ENCODE measurements at regions not wholly inside any gene's neighbourhood (a gene's known extent, or its start where the extent isn't known, plus 50 kb on each side); places are given as distances from the start of the nearest gene placed in this dataset.
A peak's percentile ranks its signal among the peaks of the same experiment; 100 is the strongest.
"Not testable (repeated sequence)": the region's sequence is repeated elsewhere in the genome, so short reads cannot be mapped to it uniquely, and the experiment has no call there.

- ATAC-seq (no peak), DNase-seq (no peak)
- intact Hi-C loops (cut with DNase I, micrococcal nuclease), result no loop called here
Measured at GRCh38 chr3:150127011-150127490, 156.4 kb upstream of the PFN2 start.

- ATAC-seq, result no peak
- no peak for DNase-seq
- intact Hi-C loops (cut with DNase I, micrococcal nuclease), result no loop called here
Measured at GRCh38 chr3:150124142-150124541, 153.4 kb upstream of the PFN2 start.

GRCh38 chr3:150123249-150123648, 152.6 kb upstream of the PFN2 start:
- DNase-seq; intact Hi-C loops (cut with DNase I, micrococcal nuclease); ATAC-seq: not testable (repeated sequence)

DNA sequence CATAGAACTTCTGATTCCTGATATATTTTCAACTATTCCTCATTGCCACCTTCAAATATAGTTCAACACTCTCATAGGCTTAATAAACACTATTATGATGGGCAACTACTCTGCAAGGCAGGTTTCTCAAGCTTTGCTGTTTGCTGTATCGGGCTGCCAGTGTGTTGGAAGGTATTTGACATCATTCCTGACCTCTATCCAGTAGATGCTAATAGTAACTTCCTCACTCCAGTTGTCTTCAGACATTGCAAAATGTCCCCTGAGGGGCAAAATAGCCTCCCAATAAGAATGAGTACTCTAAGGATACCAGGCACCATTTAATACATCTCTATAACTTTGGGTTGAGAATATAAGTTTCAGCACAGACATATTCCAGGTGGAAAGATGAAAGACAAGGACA, 147.5 kb upstream of the PFN2 start:
- intact Hi-C loops (cut with DNase I, micrococcal nuclease), result no loop called here
- ATAC-seq, result no peak
- DNase-seq, result no peak

DNA sequence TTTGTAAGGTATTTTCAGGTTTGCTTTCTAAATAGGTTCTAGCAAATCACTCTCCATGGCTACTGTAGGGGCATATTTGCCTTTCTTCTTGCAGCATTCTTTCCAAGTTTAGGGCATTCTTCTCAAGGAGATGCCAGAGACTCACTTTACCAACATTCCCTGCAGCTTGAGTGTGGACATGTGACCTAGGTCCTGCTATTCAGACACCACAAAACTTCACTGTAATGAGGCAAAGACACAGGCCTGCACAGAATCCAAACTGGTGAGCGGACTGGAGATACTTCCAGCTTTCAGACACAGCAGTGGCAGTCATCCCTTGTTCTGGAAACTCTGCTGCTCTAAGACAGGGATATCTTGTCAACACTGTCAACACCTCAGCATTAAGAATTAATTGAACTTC, 146.4 kb upstream of the PFN2 start:
- ATAC-seq (no peak), DNase-seq (no peak)
- intact Hi-C loops (cut with DNase I, micrococcal nuclease), result no loop called here

DNA sequence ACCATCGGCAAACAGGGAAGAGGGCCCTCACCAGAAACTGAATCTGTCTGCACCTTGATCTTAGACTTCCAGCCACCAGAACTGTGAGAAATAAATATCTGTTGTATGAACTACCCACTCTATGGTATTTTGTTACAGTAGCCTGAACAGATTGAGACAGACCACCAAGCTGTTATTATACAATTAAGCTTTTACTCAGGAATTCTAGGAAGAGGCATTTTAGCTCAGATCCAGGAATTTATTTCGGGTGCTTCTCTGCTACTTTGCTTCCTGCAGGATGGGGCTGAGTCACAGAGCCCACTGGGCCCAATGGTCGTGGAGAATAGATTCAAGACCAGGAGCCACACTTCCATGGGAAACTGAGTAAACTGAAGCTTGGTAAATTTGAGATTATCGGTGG, 145.5 kb upstream of the PFN2 start:
- ATAC-seq (no peak), DNase-seq (no peak)
- intact Hi-C loops (cut with DNase I, micrococcal nuclease), result no loop called here

DNA sequence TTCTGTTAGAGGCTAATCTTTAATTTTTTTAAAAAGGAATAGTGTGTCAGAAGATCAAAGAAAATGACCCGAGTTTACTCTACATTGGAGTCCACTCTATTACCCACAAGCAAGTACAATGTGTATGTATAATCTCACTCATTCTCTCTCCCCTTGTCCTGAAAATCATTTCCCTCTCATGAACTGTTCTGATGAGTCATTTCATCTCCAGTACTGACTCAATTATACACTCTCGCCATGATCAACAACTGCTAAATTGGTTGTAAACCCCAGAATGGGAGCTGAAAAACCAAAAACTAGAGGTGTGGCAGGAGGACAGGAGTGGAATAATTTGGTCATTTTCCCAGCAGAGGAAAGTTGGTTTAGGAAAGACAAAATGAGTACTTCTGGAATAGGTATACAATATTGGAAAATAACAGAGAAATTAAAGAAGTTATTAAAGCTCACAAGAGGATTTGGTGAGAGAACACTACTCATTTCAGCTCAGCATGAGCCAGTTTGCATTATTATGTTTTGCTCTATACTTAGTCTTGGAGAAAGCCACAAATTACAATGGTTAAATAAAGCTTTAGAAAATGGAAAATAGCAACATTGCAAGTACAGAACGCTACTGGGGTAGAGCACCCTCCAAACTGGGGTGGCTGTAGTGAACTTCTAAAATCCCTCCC, 144.3 kb upstream of the PFN2 start:
- DNase-seq (no peak), ATAC-seq (no peak)
- intact Hi-C loops (cut with DNase I, micrococcal nuclease), result no loop called here

DNA sequence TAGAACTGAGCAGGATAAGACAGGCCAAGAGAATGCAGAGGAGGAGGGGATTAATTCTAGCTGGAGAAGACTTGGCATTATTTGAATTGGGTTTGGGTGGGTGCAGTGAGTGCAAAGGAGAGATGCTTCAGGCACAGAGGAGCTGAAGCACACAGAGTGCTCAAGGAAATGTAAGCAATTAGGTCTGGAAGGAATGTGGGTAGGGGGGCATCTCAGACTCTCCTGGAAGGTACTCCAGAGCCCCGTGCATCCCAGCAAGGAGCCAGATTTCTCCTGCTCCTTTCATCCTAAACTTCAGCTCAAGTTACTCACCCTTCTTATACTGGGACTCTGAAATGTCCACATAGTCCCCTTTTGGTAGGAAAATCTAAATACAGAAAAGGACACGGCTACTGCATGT, 143.6 kb upstream of the PFN2 start:
- ATAC-seq, result no peak
- DNase-seq, result no peak
- intact Hi-C loops (cut with DNase I, micrococcal nuclease), result no loop called here

DNA sequence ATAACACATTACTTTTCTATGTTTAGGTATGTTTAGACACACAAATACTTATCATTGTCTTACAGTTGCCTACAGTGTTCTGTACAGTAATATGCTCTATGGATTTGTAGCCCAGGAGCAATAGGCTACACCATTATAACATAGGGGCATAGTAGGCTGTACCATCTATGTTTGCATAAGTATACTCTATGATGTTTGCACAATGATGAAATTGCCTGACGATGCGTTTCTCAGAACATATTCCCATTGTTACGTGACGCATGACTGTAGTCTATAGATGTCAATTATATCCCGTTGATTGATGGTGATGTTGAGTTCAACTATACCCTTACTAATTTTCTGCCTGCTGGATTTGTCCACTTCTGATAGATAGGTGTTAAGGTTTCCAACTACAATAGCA, 139.4 kb upstream of the PFN2 start:
- ATAC-seq (peak; percentile 51), DNase-seq (no peak)
- intact Hi-C loops (cut with DNase I, micrococcal nuclease), result no loop called here

DNA sequence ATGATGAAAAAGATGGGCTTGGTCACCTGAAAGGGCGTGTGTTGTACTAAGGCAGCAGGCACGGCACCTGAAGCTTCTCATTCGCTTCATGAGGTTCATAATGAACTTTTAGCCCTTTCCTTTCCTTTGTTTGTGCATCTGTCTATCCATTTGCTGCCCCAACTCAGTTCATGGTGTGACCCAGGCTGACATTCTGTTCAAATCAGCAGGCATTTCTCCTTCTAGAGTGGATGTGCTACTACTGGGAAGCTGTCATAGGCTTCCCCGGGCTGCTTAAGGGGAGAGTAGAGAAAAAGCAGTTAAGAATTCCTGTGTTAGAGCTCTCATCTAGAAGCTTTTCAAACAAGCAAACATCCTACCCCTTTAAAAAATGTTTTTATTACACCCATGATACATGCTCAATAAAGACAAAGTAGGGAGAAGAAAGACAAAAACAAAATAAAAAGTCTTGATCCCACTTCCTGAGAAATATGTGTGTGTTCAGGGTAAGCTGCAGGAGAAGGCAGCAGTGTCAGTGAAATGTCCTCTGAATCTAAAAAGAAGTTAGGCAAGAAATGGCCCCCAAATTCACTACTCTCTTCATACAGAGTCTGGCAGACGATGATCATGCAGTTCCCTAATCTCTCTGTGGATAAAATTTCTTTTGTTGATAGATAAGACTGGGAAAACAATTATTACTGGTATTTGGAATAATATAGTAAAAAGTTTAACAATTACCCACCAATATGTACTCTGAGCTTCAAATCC, 136.9 kb upstream of the PFN2 start:
- DNase-seq (no peak), ATAC-seq (no peak)
- intact Hi-C loops (cut with DNase I, micrococcal nuclease), result no loop called here

- ATAC-seq (no peak), DNase-seq (no peak)
- intact Hi-C loops (cut with DNase I, micrococcal nuclease), result no loop called here
Measured at GRCh38 chr3:150106740-150107428, 136.2 kb upstream of the PFN2 start.

DNA sequence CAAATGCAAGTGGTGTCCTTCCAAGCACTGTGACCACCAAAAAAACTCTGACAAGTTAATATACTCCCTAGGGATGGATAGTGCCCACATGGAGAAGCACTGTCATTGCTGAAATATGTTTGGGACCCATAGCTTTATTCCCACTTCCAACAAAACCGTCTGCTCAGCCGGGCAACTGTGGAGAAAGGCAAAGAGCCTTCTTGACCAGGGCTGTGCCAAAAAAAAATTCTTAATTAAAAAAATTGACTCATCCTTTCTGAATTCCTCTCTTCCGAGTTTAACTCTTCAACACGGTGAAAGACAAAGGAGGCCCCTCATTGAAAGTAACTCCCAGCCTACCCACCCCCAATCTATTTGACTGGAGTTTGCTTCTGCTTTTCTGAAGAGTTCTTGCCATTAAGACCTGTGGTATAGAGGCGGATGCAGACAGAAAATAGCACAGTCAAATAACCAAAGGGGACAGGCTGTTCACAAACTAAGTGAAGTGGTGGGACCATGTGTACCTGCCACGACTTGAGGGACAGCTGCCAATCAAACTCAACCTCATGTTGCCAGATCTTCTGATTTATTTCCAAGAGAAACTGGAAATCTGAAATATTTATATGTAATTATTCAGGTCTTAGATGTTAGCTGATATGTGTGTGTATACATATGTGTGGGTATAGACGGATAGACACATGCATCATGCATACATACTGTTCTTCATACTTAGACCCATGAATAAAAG, 135.4 kb upstream of the PFN2 start:
- intact Hi-C loops (cut with DNase I, micrococcal nuclease), result no loop called here
- ATAC-seq (no peak), DNase-seq (no peak)

DNA sequence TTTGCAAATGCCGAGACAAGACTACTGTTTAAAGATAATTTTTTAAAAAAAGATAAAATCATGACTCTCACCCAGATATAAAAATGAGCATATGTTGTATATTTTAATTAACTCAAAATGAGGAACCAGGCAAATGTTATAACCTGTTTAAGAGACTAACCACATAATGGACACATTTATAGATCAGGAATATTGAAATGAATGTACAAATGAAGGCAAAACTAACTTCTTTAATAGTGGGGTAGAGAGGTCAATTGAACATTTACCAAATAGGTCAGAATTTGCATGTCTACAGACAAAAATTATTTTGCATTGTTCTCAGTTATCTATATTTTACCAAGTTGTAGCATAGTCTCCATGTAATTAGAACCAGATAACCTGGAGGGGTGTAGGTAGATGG, 134.3 kb upstream of the PFN2 start:
- ATAC-seq (no peak), DNase-seq (no peak)
- intact Hi-C loops (cut with DNase I, micrococcal nuclease), result no loop called here

GRCh38 chr3:150104564-150104963, 133.9 kb upstream of the PFN2 start:
- intact Hi-C loops (cut with DNase I, micrococcal nuclease), result no loop called here
- ATAC-seq (no peak), DNase-seq (no peak)

DNA sequence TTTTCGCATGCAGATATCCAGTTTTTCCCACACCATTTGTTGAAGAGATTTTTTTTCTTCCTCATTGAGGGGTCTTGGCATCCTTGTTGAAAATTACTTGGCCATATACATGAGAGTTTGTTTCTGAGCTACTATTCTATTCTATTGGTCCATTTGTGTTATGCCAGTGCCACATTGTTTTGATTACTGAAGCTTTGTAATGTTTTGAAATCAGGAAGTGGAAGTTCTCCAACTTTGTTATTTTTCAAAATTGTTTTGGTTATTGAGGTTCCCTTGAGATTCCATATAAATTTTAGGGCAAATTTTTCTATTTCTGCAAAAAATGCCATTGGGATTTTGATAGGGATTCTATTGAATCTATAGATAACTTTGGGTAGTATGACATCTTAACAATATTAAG, 130.3 kb upstream of the PFN2 start:
- DNase-seq, result no peak
- no peak for ATAC-seq
- intact Hi-C loops (cut with DNase I, micrococcal nuclease), result no loop called here

GRCh38 chr3:150098621-150099020, 127.9 kb upstream of the PFN2 start:
- intact Hi-C loops (cut with DNase I, micrococcal nuclease), result no loop called here
- no peak for DNase-seq
- no peak for ATAC-seq

GRCh38 chr3:150097588-150097890, 126.8 kb upstream of the PFN2 start:
- DNase-seq (no peak), ATAC-seq (no peak)
- intact Hi-C loops (cut with DNase I, micrococcal nuclease), result no loop called here

DNA sequence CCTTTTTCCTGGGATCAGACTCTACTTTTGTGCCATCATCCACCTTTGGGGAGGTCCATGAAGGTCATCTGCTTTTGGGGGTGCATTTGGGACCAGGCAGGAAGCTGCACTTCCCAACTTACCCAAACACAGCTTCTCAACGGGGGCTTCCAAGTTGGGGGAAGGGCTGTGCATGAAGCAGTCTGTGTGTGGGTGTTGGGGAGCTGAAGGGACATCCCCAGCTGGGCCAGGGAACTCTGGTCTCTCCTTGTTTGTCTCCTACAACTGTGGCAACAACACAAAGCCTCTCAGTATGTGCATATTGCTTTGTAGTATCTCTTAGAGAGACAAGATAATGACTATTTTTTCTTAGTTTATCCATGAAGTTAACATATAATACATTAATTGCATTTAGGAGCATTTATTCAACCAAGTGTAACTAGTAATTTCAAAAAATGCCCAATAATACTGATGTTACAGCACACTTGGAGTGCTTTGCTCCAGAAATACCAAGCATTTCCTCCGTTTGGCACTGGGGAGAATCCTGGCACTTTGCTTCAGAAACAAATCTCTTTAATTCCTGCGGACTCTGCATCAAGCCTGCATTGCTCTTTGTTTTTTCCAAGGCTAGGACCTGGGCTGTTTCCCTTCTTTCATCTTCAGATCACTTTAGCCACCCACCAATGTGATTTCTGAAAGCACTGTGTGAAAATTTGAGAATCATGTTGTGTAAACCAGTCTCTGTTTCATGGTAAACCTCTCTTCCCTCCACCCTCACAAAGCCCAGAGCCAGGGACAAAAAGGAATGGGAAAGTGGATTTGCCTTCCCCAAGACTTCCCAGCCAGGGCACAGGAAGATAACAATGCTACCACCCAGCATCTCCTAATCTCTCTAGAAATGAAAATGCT, 126.2 kb upstream of the PFN2 start:
- intact Hi-C loops (cut with DNase I, micrococcal nuclease), result no loop called here

More for the DNA sequence above, 126.2 kb upstream of the PFN2 start:
- no peak for DNase-seq
- ATAC-seq, result no peak
